SKM-1 treated with dmso at 0.1 percent for 144 hours (cell line): ENCODE measurements at regions not wholly inside any gene's neighbourhood (a gene's known extent, or its start where the extent isn't known, plus 50 kb on each side); places are given as distances from the start of the nearest gene placed in this dataset.
A peak's percentile ranks its signal among the peaks of the same experiment; 100 is the strongest.
"Not testable (repeated sequence)": the region's sequence is repeated elsewhere in the genome, so short reads cannot be mapped to it uniquely, and the experiment has no call there.

Source experiments
- DNase-seq: peaks from one replicate; lab custom pipeline; 2025; ENCODE audit not compliant: unreplicated experiment; lab: John Stamatoyannopoulos, UW

DNA sequence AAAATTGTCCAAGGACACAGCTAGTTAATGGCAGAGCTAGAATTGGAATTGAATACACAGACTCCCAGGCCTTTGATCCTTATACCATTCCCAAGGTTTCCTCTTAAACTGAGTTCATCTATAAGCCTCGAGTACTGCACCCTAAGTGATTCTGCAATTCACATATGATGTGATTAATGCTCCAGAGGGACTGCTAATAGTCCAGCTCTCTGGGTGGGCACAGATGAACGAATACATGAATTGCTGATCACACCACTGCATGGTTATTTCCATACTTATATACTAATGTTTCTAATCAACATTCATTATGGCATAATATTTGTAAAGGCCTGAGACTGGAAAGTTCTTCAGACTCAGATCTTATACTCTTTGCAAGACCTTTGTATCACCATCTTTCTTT, 101.8 kb downstream of the NUFIP1 start:
- no peak for DNase-seq

DNA sequence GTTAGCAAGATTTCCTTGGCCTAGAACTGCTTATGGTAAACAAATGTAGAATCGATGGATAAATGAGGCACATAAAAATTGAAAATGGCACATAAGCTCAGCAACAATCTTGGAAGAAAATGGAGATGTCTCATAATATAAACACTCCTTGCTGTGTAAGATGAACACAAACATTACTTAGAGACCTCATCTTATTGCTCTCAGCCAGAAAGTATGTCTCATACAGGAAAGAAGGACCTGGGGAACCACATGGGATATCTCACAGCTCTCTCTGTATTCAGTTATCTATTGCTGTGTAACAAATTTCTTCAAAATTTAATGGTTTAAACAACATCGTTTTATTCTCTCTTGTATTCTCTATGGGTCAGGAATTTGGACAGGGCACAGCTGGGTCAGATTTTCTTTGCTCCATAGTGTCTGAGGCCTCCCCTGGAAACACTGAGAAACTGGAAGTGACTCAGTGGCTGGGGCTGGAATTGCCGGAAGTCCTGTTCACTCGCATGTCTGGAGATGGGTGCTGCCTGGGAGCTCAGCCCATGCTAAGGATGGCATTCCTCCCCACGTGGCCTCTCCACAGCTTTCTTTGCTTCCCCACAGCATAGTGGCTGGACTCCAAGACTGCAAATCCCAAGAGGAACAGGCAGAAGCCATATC, 105.1 kb downstream of the NUFIP1 start:
- DNase-seq, result no peak

GRCh38 chr13:44879452-44880058, 109.7 kb downstream of the NUFIP1 start:
- DNase-seq, result peak; percentile 39

GRCh38 chr13:44876782-44877324, 112.4 kb downstream of the NUFIP1 start:
- DNase-seq, result no peak

- DNase-seq, result no peak
Observed at GRCh38 chr13:44874886-44875630, 114.2 kb downstream of the NUFIP1 start.

DNA sequence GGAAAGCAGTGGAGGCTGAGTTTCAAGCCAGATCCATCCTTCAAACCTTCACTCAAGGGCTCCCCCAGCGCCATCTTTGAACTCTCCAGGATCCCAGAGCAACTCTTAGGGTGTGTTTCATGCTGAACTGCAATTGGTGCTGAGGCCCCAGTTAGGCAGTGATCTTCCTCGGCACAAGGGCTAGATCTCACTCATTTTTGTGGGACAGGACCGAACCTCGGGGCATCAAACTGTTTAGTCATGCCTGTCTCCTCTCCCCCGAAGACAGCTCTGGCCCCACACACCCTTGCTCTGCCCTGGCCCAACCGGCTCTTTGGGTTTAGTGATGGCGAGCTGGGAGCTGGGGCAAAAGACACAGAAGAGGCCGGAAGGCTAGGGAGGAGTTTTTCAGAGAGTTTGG, 115.1 kb downstream of the NUFIP1 start:
- no peak for DNase-seq

GRCh38 chr13:44873461-44873860, 115.8 kb downstream of the NUFIP1 start:
- no peak for DNase-seq

- DNase-seq, result no peak
Observed at GRCh38 chr13:44872751-44873150, 116.5 kb downstream of the NUFIP1 start.

DNA sequence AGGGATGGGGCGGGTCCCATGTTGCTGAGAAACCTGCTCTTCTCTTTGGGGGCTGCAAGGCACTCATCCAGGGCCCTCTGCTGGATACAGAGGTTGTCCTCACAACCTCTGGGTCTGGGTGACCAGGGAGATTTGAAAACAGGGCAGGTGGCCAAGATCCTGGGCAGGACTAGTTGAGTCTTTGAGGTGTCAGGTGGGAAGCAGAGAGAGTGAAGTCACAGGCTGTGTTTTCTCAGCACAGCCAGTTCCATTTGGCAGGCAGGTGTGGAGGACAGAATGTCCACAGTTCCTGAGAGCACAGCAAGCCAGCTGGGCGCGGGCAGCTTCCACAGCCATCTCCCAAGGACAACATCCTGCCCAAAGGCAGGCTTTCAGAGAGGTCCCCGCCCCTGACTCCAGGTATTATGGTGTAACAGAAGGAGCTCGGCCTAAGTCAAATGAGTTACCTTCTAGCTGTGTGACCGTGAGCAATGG, 118.8 kb downstream of the NUFIP1 start:
- no peak for DNase-seq

- DNase-seq, result no peak
Observed at GRCh38 chr13:44869167-44869566, 120.1 kb downstream of the NUFIP1 start.

DNA sequence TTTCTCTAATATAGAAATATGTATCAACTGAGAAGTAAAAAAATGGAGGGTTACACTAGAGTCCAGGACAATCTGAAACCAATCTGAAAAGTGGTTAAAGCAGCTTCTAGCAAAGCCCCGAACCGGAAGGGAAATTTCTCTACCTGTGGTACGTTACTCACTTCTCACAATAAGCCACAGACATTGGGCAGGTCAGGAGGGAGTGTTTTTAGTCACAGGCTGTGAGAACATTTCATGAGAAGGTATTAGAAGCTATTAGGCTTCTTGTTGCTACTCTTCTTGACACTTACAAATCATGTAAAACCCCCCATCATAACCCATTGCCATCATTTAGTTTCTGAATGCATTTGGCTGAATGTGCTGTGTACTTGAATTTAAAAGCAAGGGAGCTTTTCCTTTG, 120.9 kb downstream of the NUFIP1 start:
- no peak for DNase-seq

GRCh38 chr13:44867825-44868224, 121.4 kb downstream of the NUFIP1 start:
- no peak for DNase-seq

GRCh38 chr13:44866411-44866911, 122.8 kb downstream of the NUFIP1 start:
- no peak for DNase-seq

- DNase-seq, result no peak
Observed at GRCh38 chr13:44865722-44866410, 123.4 kb downstream of the NUFIP1 start.

GRCh38 chr13:44863641-44864040, 125.6 kb downstream of the NUFIP1 start:
- DNase-seq, result not testable (repeated sequence)

GRCh38 chr13:44860454-44860853, 128.8 kb downstream of the NUFIP1 start:
- DNase-seq, result no peak

GRCh38 chr13:44857736-44858135, 131.5 kb downstream of the NUFIP1 start:
- DNase-seq, result no peak

DNA sequence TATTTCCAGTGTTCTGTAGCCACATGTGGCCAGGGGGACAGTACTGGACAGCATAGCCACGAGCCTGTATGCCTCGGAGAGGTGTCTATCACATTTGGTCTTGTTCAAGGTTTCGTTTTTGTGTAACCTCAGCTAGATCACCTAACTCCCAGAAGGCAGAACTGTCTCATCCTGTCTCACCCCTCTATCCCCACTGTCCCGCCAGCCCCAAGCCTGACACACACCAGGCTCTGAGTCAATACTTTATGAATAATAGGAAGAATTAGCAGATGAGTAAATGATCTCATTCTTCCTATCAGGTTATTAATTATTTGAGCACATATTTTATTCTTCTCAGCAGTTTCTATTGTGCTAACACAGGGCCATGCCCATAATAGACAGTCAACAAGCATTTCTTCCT, 132.2 kb downstream of the NUFIP1 start:
- no peak for DNase-seq

DNA sequence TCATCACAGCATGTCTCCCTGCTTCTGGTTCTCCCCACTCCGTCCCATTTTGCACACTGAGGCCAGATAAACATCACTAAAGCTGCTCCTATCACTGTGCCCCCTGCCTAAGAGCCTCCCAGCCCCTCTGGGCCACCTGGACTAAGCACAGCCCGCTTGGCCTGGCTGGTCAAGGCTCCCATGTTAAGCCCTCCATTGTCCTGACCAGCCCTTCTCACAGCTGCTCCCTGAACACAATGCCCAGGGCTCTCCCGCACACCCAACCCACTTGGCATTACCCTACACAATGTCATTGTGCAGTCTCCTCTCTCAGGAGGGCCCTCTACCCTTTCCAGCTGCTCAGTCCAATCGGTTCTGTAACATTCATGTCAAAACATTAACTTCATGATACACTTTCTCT, 133.4 kb downstream of the NUFIP1 start:
- no peak for DNase-seq

DNA sequence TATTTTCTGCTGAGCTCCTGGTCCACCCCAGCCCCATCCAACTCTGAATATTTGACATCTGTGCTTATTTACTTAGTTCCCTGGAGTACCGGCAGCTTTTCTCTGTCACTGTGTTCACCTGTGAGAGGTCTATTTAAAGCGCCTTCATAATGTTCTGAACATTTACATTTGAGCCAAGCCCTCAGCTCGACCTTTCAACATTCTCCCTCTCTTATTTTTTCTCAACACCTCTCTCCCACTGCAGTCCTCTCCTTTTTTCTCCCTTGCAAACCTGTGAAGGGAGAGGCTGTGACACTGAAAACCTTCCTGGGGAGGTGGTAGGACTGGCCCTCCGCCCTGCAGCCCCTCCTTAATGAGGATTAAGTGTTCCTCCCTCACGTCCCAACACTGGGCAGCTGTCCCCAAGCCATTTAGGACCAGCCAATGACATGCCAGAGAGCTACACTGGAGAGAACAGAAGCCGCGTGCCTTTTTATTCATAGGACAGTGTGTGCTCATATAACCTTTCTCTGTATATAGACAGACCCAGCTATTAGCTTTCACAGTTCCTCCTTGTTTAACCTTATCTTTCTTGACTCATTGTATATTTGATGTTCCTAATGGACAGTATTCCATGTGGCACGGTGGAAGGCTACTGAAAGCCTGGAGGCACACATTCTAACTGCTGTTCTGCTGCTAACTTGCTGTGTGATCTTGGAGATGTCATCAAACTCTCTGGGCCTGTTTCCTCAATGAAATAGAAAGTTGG, 134.8 kb downstream of the NUFIP1 start:
- DNase-seq, result no peak
